ENCODE measurements at regions not wholly inside any gene's neighbourhood (a gene's known extent, or its start where the extent isn't known, plus 50 kb on each side); places are given as distances from the start of the nearest gene placed in this dataset.

DNA sequence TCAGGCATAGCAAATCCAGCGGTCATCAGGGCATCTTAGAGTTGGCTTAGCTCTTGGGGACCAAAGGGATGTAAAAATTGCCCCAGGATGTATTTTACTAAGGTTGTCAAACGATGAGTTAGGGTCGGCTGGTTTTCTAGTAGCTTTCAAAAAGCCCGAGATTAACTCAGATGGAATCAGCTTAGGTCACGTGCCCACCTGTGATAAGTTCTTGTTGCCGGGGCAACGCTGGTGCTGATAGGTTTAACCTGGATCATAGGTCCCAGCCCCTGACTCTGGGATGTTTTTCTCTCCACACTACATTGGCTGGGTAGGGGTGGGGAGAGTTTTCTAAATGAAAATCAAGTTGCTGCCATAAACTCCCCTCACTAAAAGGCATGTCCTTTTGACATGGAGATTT lies 257.3 kb upstream of the SULF2 start:
- intact Hi-C loops (cut with micrococcal nuclease): no loop called here
- no peak overlapping the region for H3K4me3 Mint-ChIP-seq
- DNase-seq: no peak
- peaks cover 8 to 20% (median 10%) of the 10 kb centered on the region in 3 donors for H3K27me3 Mint-ChIP-seq (ENCODE audit: low read depth in 3 of 3)
- no peak overlapping the region for H3K4me3 ChIP-seq (replicated peaks in 1 of 3; ENCODE audit: low read depth in 2 of 3, low read length in 3 of 3)
- peak overlapping the region in 1 of 7 donors; percentile 26 for H3K27ac Mint-ChIP-seq
- H4K20me1 ChIP-seq (ENCODE audit: insufficient read depth, low read length): no peaks in the 10 kb centered on the region
- H3K36me3 ChIP-seq (replicated peaks in 1 of 2; ENCODE audit: control insufficient read depth in 1 of 2, insufficient read depth in 2 of 2, low read length in 2 of 2): no peaks in the 10 kb centered on the region
- no peak overlapping the region for H3K4me2 ChIP-seq (replicated peaks; ENCODE audit: extremely low read depth, low read length, poor library complexity, severe bottlenecking)
- no peak overlapping the region for H2AFZ ChIP-seq (ENCODE audit: insufficient read depth, low read depth, low read length, poor library complexity, severe bottlenecking)
- H3K9me3 Mint-ChIP-seq: peaks cover 0 to 13% (median 0%) of the 10 kb centered on the region in 7 donors
- H3K9ac ChIP-seq (ENCODE audit: insufficient read depth, low read length, poor library complexity, severe bottlenecking): no peak overlapping the region
- 100% methylated on average over 3 of the region's 7 CpGs for WGBS (ENCODE audit: insufficient coverage)
- H3K4me1 Mint-ChIP-seq: no peaks in the 10 kb centered on the region
- no peaks in the 10 kb centered on the region for H3K4me1 ChIP-seq (ENCODE audit: control insufficient read depth in 1 of 2, insufficient read depth in 2 of 2, low read length in 2 of 2)
- peaks cover 0 to 6% of the 10 kb centered on the region in 2 donors for H3K27me3 ChIP-seq (ENCODE audit: control insufficient read depth in 2 of 2, insufficient read depth in 2 of 2, low read length in 2 of 2)
- no peaks in the 10 kb centered on the region for H3K36me3 Mint-ChIP-seq
- H3K9me3 ChIP-seq (replicated peaks in 1 of 2; ENCODE audit: control insufficient read depth in 1 of 2, insufficient read depth in 1 of 2, low read length in 2 of 2): no peaks in the 10 kb centered on the region
- H3K79me2 ChIP-seq (ENCODE audit: insufficient read depth, low read length): no peaks in the 10 kb centered on the region
- no peak overlapping the region for H3K27ac ChIP-seq (ENCODE audit: low read depth in 1 of 2, low read length in 2 of 2)
- TF ChIP-seq, protein P1, sequence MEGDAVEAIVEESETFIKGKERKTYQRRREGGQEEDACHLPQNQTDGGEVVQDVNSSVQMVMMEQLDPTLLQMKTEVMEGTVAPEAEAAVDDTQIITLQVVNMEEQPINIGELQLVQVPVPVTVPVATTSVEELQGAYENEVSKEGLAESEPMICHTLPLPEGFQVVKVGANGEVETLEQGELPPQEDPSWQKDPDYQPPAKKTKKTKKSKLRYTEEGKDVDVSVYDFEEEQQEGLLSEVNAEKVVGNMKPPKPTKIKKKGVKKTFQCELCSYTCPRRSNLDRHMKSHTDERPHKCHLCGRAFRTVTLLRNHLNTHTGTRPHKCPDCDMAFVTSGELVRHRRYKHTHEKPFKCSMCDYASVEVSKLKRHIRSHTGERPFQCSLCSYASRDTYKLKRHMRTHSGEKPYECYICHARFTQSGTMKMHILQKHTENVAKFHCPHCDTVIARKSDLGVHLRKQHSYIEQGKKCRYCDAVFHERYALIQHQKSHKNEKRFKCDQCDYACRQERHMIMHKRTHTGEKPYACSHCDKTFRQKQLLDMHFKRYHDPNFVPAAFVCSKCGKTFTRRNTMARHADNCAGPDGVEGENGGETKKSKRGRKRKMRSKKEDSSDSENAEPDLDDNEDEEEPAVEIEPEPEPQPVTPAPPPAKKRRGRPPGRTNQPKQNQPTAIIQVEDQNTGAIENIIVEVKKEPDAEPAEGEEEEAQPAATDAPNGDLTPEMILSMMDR (IDR thresholded peaks at IDR 0.05): no peak

DNA sequence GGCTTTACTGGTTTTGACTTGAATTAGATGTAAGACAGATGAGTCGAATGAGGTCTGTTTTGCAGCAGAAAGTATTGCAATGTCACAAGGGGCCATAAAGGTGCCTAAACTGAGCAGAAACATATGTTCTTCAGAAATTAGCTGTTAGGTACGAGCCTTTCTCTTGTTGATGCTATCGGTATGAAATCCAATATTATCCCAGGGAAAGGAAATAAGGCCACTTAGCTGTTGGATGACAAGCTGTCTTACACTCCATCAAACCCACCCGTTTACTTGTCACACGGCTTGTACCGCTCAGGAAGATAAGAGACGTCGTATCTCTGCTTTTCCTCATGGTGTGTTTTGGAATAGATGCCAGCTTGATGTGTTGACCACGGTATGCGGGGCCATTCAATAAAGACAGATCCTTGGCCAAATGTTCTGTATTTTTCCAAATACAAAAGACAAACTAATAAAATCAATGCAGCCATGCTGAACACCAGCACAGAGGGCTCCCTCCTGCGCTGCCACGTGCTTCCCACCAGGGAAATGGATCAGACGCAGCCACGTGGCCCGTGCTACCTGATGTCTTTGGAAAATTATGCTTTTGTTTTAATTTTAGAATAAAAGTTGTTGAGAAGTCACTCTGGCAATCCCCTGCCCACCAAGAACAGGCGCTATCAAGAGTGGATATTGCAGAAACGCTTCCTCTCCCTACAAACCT lies 255.9 kb upstream of the SULF2 start:
- no CpG with 5 or more reads among the region's 17 CpGs for WGBS (ENCODE audit: insufficient coverage)
- H3K4me1 Mint-ChIP-seq: no peaks in the 10 kb centered on the region

More for the DNA sequence above, 255.9 kb upstream of the SULF2 start:
- Histone ChIP-seq H3K4me3 (replicated peaks in 1 of 3; ENCODE audit: low read depth in 2 of 3, low read length in 3 of 3) (no peak overlapping the region), H3K36me3 (replicated peaks in 1 of 2; ENCODE audit: control insufficient read depth in 1 of 2, insufficient read depth in 2 of 2, low read length in 2 of 2) (no peaks in the 10 kb centered on the region), H3K27me3 (ENCODE audit: control insufficient read depth in 2 of 2, insufficient read depth in 2 of 2, low read length in 2 of 2) (peaks cover 0 to 3% of the 10 kb centered on the region in 2 donors), H3K4me2 (replicated peaks; ENCODE audit: extremely low read depth, low read length, poor library complexity, severe bottlenecking) (no peak overlapping the region), H3K79me2 (ENCODE audit: insufficient read depth, low read length) (no peaks in the 10 kb centered on the region), H3K9ac (ENCODE audit: insufficient read depth, low read length, poor library complexity, severe bottlenecking) (no peak overlapping the region), H3K4me1 (ENCODE audit: control insufficient read depth in 1 of 2, insufficient read depth in 2 of 2, low read length in 2 of 2) (no peaks in the 10 kb centered on the region), H4K20me1 (ENCODE audit: insufficient read depth, low read length) (no peaks in the 10 kb centered on the region), H3K9me3 (replicated peaks in 1 of 2; ENCODE audit: control insufficient read depth in 1 of 2, insufficient read depth in 1 of 2, low read length in 2 of 2) (no peaks in the 10 kb centered on the region), H3K27ac (ENCODE audit: low read depth in 1 of 2, low read length in 2 of 2) (no peak overlapping the region), H2AFZ (ENCODE audit: insufficient read depth, low read depth, low read length, poor library complexity, severe bottlenecking) (no peak overlapping the region)
- Mint-ChIP-seq H3K36me3 (no peaks in the 10 kb centered on the region), H3K27ac (no peak overlapping the region), H3K27me3 (ENCODE audit: low read depth in 3 of 3) (peaks cover 9 to 21% (median 9%) of the 10 kb centered on the region in 3 donors), H3K9me3 (peaks cover 0 to 13% (median 0%) of the 10 kb centered on the region in 7 donors), H3K4me3 (no peak overlapping the region)
- no peak for DNase-seq
- intact Hi-C loops (cut with micrococcal nuclease): no loop called here
- TF ChIP-seq, protein P1 (IDR thresholded peaks at IDR 0.05): no peak

Data from CD14-positive monocyte (primary cell).